ENCODE measurements at regions not wholly inside any gene's neighbourhood (a gene's known extent, or its start where the extent isn't known, plus 50 kb on each side); places are given as distances from the start of the nearest gene placed in this dataset.
"Not testable (repeated sequence)": the region's sequence is repeated elsewhere in the genome, so short reads cannot be mapped to it uniquely, and the experiment has no call there.

GRCh38 chr20:57973886-57974285, 254.6 kb downstream of the ANKRD60 start:
- no peak for DNase-seq (ENCODE audit: low read depth in 2 of 2)

GRCh38 chr20:57971583-57971982, 256.9 kb downstream of the ANKRD60 start:
- DNase-seq (ENCODE audit: low read depth in 2 of 2): not testable (repeated sequence)

DNA sequence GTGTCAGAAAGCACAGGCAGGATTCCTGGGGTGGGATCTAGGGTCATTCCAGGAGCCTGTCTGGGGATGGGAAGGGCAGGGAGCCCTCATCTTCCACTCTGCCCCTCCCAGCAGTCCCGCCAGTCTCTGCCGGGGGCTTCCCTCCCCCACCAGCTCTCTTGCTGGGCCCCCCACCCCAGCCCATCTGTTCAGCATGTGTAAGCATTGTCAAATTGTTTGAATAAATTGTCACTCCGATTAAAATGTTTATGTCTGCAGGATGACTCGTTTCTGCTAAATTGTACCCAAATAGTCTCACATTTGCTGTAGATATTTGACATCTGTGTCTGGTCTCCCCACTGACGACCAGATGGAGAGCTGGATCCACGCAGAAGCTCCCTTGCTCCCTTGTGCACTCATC, 257.6 kb downstream of the ANKRD60 start:
- DNase-seq (ENCODE audit: low read depth in 2 of 2): no peak

DNA sequence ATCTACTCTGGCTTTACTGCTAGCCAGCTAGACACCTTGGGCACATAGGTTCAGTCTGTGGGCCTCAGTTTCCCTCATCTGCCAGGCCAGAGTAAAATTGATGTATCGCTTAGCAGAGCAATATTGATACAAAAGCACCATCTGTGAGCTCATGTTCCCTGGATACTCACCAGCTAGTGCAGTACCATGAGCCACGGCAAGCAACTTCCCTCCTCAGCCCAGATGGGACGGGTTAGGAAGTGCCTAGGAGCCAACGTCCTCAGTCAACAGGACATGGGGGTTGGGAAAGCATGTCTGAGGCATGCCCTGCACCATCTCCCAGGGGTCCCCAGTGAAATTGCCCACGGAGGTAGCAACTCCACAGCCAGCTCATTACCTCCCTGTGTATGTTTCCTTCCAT, 258.3 kb downstream of the ANKRD60 start:
- no peak for DNase-seq (ENCODE audit: low read depth in 2 of 2)

DNA sequence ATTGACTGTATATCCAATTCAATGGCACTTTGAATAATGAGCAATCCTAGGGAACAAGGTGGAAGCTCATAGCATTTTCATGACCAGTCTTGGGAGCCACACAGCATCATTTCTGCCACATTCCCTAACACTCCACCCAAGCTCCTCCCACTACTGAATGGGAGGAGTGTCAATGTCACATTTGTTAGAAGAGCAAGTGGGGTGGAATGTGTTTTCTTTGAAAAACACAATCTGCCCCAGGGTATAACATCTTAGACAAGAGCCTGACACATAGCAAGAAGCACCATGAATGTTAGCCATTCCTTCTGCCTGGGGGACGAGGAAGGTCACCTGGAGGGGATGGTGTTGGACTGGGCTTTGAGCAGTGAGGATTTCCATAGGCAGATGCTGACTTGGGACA, 258.3 kb upstream of the PMEPA1 start:
- DNase-seq (ENCODE audit: low read depth in 2 of 2): no peak

DNA sequence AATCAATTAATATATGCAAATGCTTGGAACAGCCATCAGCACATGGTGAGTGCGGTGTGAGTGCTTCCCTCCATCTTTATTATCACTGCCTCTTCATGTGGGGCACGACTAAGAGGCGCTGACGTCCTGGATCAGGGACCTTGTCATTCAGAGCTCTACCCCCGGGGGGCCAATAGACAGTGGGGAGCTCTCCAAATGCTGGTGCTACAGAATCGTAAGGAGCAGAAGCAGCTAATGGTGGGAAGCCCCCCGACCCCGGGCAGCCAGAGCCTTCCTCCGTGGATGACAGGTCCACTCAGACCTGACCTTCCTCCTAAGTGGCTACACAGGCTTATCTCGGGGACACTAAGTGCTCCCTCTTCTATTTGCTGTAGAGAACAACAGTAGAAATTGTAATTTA, 257.5 kb upstream of the PMEPA1 start:
- no peak for DNase-seq (ENCODE audit: low read depth in 2 of 2)

GRCh38 chr20:57966620-57967019, 256.8 kb upstream of the PMEPA1 start:
- DNase-seq (ENCODE audit: low read depth in 2 of 2): no peak

GRCh38 chr20:57965441-57965840, 255.6 kb upstream of the PMEPA1 start:
- DNase-seq (ENCODE audit: low read depth in 2 of 2): no peak

GRCh38 chr20:57964011-57964862, 254.4 kb upstream of the PMEPA1 start:
- no peak for DNase-seq (ENCODE audit: low read depth in 2 of 2)

DNA sequence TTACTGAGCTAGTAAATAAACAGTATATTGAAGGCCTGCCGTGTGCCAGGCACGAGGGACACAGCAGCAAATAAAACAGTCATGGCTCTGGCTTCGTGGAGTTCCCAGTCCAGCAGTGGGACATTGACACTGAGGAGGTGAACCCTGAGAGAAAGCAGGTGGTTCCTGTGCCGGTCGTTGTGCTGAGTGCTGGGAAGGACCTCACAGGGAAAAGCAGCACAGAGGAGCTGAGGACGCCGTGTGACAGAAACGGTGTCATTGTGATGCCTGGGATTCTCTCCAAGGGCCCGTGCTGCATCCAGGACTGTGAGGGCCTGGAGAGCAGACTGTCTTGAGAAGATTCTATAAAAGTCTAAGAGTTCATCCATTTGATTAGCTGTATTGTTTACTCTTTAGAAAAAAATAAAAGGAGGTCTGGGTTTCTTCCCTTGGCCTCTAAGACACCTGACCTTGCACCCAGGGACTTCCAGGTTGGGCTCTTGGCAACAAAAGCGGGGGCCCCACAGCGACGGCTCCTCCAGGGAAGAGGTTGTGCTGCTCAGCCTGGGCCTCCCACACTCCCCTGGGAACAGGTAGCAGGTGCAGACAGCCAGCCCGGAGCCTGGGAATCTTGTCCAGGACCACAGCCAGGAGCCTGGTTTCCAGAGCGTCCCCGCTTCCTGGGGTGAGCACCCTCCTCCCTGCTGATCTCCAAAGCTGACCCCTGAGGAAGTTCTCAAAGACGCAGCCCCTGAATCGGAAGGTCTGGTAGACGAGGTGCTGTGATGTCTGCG, 251.2 kb upstream of the PMEPA1 start:
- DNase-seq (ENCODE audit: low read depth in 2 of 2): no peak

GRCh38 chr20:57959589-57959988, 249.8 kb upstream of the PMEPA1 start:
- DNase-seq (ENCODE audit: low read depth in 2 of 2): no peak

DNA sequence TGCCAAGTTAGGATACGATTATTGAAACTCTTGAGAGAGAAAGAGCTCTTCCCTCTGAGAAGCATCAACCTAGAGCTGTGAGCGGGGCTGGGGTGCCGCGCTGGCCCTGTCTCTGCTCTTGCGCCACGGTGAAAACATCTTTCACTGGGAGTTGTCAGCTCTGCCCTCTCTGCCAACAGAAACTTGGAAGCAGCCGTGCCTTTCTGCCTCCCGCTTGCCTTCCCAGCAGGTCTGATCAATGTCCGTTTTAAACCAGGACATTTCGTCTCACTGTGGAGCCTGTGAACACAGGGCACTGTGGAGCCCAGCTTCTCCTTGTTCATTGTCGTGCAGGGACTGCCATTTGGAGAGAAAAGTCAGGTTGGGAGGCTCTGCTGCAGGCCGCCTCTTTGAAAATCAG, 249.2 kb upstream of the PMEPA1 start:
- no peak for DNase-seq (ENCODE audit: low read depth in 2 of 2)

DNA sequence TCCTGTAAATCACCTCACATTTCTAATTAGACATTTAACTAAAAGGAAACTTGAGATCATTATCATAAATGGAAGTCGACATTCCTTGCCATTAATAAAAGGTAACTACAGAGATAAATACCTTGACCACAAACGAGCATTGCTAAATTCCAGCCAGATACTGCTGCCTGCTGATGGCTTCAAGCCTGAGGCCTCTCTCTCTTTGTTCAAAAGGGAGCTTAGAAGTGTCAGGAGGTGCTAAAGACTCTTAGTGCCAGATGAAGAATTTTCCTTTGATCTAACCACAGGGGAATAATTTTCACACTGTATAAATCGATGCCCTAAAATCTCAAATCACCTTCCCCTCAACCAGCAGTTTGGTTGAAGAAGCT, 248.2 kb upstream of the PMEPA1 start:
- DNase-seq (ENCODE audit: low read depth in 2 of 2): no peak

DNA sequence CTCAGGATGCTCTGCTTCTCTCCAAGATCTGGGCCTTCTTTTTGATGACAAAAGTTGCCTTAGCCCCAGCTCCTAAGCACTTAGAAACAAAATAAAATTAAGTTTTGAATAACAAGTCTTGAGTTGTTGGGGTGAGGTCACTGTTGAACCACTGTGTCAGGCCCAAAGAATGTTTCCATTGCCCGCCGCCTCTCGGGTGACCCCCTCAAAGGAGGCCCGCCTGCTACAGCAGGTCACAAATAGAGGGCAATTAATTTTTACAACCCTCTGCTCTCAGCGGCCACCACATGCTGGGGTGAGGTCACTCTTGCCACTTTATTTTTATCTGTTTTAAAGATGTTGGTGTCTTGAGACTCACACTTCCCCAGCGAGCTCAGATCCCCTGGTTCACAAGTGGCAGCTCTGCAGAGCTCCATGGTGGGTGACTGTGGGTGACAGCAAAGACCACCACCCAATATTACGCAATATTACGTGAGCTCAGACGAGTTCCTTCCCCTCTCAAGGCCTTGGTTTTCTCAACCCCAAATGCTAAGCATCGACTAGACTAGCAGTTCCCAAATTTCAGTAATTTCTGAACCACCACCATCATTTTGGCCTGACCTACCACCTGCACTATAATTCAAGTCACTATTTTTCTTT, 247.7 kb upstream of the PMEPA1 start:
- DNase-seq (ENCODE audit: low read depth in 2 of 2): no peak

GRCh38 chr20:57953638-57954037, 243.8 kb upstream of the PMEPA1 start:
- DNase-seq (ENCODE audit: low read depth in 2 of 2): no peak

DNA sequence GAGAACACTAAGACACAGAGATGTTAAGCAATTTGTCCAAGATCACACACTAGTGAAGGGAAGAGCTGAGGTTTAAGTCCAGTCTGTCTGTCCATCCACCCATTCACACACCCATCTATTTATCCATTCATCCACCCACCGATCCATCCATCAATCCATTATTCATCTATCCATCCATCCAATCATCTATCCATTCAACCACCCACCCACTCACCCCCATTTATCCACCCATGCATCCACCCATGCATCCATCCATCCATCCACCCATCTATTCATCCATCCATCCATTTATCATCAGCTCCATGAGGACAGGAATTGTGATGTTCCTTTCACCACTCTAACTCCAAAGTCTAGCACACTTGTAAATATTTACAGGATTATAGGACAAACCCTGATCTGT, 242.3 kb upstream of the PMEPA1 start:
- DNase-seq (ENCODE audit: low read depth in 2 of 2): no peak

DNA sequence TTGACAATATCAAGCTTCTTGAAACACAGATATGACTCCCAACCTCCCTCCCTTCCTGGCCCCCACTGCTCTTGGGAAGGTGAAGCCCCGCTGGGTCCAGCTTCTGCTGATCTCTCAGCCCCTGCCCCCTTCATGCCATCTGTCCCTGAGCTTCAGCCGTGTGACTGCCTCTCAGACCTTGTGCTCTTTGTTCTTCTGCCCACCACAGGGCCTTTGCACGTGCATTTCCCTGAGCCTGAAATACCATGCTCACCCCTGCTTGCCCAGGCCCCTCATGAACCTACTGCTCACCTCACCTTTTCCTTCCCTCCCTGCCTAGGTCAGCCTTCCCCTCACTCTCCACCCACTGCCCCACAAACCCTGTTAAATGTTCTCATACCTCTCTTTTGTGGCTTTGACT, 241.7 kb upstream of the PMEPA1 start:
- no peak for DNase-seq (ENCODE audit: low read depth in 2 of 2)

GRCh38 chr20:57950764-57951485, 241.1 kb upstream of the PMEPA1 start:
- DNase-seq (ENCODE audit: low read depth in 2 of 2): no peak

DNA sequence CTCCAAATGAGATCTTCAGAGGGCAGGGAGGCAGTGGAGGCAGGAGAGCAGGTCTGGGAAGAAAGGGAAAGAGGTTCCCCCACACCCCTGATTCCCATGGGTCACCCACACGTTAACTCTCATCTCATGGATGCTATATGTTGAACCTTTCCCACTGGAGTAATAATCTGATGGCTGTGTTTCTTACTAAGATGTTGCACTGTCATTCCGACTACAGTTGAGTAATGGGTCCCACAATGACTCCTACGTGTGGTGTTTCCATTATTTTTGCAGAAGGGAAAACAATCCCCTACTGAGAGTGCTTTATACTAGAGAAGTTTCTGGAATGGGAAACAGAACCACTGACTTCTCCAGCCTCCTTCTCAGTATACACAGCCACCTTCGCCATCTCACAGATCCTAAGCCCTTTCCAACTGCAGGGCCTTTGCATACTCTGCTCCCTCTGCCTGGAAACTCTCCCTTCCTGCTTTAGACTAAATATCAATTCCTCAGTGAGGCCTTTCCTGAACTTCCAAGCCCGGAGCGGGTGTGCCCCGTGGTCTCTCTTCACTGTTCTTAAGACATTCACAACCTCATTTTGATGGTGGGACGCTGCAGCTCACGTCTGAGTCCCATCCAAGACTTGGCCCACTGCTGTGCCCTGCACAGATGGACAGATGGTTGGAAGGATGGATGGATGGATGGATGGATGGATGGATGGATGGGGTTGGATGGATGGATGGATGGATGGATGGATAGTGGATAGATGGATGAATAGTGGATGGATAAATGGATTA, 238.6 kb upstream of the PMEPA1 start:
- no peak for DNase-seq (ENCODE audit: low read depth in 2 of 2)

- DNase-seq (ENCODE audit: low read depth in 2 of 2): no peak
Measured at GRCh38 chr20:57947421-57948179, 237.8 kb upstream of the PMEPA1 start.

Measured in stimulated activated CD8-positive, alpha-beta memory T cell treated with anti-CD3 and anti-CD28 coated beads, Interleukin-15, amount 100 ng/mL, for 4 hours (primary cell).